HepG2 (cell line): ENCODE measurements at regions not wholly inside any gene's neighbourhood (a gene's known extent, or its start where the extent isn't known, plus 50 kb on each side); places are given as distances from the start of the nearest gene placed in this dataset.
A peak's percentile ranks its signal among the peaks of the same experiment; 100 is the strongest.

ENCODE experiments used
- ATAC-seq: fragments of 200-7000 bp; cut with Tn5 transposase; 3 replicates; pipeline ENCODE4 v1.9.1; 2020; ENCODE audit warnings: mild to moderate bottlenecking, moderate library complexity
- BruUV-seq: library from RNA; stranded (reverse); fragments of 400-500 nt; replicated peaks from 2 replicates; lab custom pipeline; 2021; lab: Mats Ljungman, UMichigan
- CTCF ChIA-PET: fragments of 300-600 bp; formaldehyde crosslinking; extraction: SDS; loops from one replicate; lab custom pipeline; 2021; ENCODE audit warnings: low total read pairs, inconsistent platforms, low intra/inter-chr PET ratio; lab: Yijun Ruan, JAX
- POLR2A ChIA-PET: fragments of 350-600 bp; sonication (Branson Sonifier 250); formaldehyde crosslinking; loops from one replicate; lab custom pipeline; 2020; ENCODE audit warnings: antibody characterized with exemption, inconsistent platforms; lab: Yijun Ruan, JAX
- DNase-seq: peaks from one replicate; pipeline ENCODE4 v3.0.0-alpha.2; 2015; ENCODE audit warnings: low spot score
- FAIRE-seq: peaks from 3 replicates; lab custom pipeline; 2011; peaks lifted over from hg19 to GRCh38; lab: Jason Lieb, UNC
- H2AFZ ChIP-seq: one replicate; pipeline ENCODE4 v1.6.1; 2011; ENCODE audit warnings: low read length, inconsistent platforms
- H3K27ac ChIP-seq: fragments of 300-600 bp; 3 replicates; pipeline ENCODE4 v1.8.0; 2011; ENCODE audit warnings: mixed run types, mild to moderate bottlenecking, mixed read lengths, low read length, inconsistent platforms; ENCODE audit not compliant: insufficient read depth; ENCODE audit errors: extremely low read length
- H3K27me3 ChIP-seq, 2 experiments: fragments of 200-600 bp in 1 of 2; 2 replicates in 1 of 2; 3 replicates in 1 of 2; pipeline versions ENCODE4 v1.6.0 to v1.8.0; 2011; ENCODE audit warnings: low read length in 2 of 2, mild to moderate bottlenecking in 2 of 2, moderate library complexity in 2 of 2, inconsistent platforms in 1 of 2; ENCODE audit not compliant: insufficient read depth in 2 of 2, control insufficient read depth in 1 of 2
- H3K36me3 ChIP-seq, 2 experiments: fragments of 200-600 bp in 1 of 2; replicated peaks in 1 of 2; 2 replicates in 1 of 2; 3 replicates in 1 of 2; pipeline versions ENCODE4 v1.5.1 to v1.8.0; 2011; ENCODE audit warnings: low read length in 2 of 2, inconsistent platforms in 1 of 2; ENCODE audit not compliant: insufficient read depth in 2 of 2, control insufficient read depth in 1 of 2
- H3K4me1 ChIP-seq: 2 replicates; pipeline ENCODE4 v1.5.1; 2012; ENCODE audit warnings: low read length, inconsistent platforms; ENCODE audit not compliant: insufficient read depth
- H3K4me2 ChIP-seq: 2 replicates; pipeline ENCODE4 v1.6.0; 2011; ENCODE audit warnings: low read depth, low read length, inconsistent platforms
- H3K4me3 ChIP-seq, 3 experiments: fragments of 200-600 bp in 1 of 3; sonication (generic), shearing (Covaris generic) in 1 of 3; replicated peaks in 1 of 3; 2 replicates each; pipeline ENCODE4 v1.5.1; 2011 to 2016; ENCODE audit warnings: low read length in 3 of 3, inconsistent platforms in 2 of 3, low read depth in 2 of 3, mild to moderate bottlenecking in 2 of 3, control low read depth in 1 of 3, mixed read lengths in 1 of 3; ENCODE audit not compliant: insufficient read depth in 1 of 3
- H3K79me2 ChIP-seq: one replicate; pipeline ENCODE4 v1.6.1; 2011; ENCODE audit warnings: low read length, inconsistent platforms; ENCODE audit not compliant: insufficient read depth
- H3K9ac ChIP-seq: 2 replicates; pipeline ENCODE4 v1.6.0; 2011; ENCODE audit warnings: mild to moderate bottlenecking, low read depth, low read length, inconsistent platforms; ENCODE audit not compliant: insufficient read depth
- H3K9me3 ChIP-seq: 2 replicates; pipeline ENCODE4 v1.5.1; 2012; ENCODE audit warnings: mild to moderate bottlenecking, low read length
- H4K20me1 ChIP-seq: 2 replicates; pipeline ENCODE4 v1.6.0; 2011; ENCODE audit warnings: inconsistent platforms, mild to moderate bottlenecking, low read length, moderate library complexity; ENCODE audit not compliant: insufficient read depth
- HIC2 ChIP-seq: sonication (generic); formaldehyde crosslinking; IDR thresholded peaks from 2 replicates; pipeline ENCODE4 v1.9.0; 2022; ENCODE audit warnings: low read depth, missing genetic modification reagents
- TRIM24 ChIP-seq: sonication (generic); formaldehyde crosslinking; IDR thresholded peaks from 2 replicates; pipeline ENCODE4 v1.8.0; 2022; ENCODE audit warnings: mild to moderate bottlenecking, missing genetic modification reagents
- ZNF839 ChIP-seq: sonication (generic); formaldehyde crosslinking; IDR thresholded peaks from 2 replicates; pipeline ENCODE4 v1.4.0; 2020; ENCODE audit warnings: missing genetic modification reagents, mild to moderate bottlenecking, borderline replicate concordance
- WGBS: methylation state at CpG from one replicate; pipeline ENCODE4 v1.1.6; 2017; ENCODE audit warnings: low lambda C conversion rate; 5-methylcytosine and 5-hydroxymethylcytosine counted together
- in situ Hi-C: cut with HindIII; loops from 2 replicates; pipeline ENCODE4 v1.10.0; 2017; ENCODE audit warnings: low pct_unique_long_range_greater_than_20kb; ENCODE audit not compliant: extremely low pct_ligation_motif_present
- intact Hi-C: fragments of 100-400 bp; cut with micrococcal nuclease; formaldehyde crosslinking; loops from one replicate; pipeline ENCODE4 v1.10.0; 2022; ENCODE audit not compliant: unreplicated experiment

- TF ChIP-seq HIC2 (CRISPR knock-in tag) = no peak
- TF ChIP-seq, all 625 proteins: peak for 0
These were observed 252.3 kb upstream of the FOXQ1 start (continued) for GRCh38 chr6:1059596-1059995.

GRCh38 chr6:1057490-1058135 is 254.3 kb upstream of the FOXQ1 start:
- no peak for FAIRE-seq
- H3K79me2 ChIP-seq = no peaks in the 10 kb centered on the region
- no peak overlapping the region for H2AFZ ChIP-seq
- CTCF ChIA-PET = no interaction called here
- H4K20me1 ChIP-seq = no peaks in the 10 kb centered on the region
- H3K4me3 ChIP-seq = no peak overlapping the region
- no peaks in the 10 kb centered on the region for H3K36me3 ChIP-seq
- H3K4me1 ChIP-seq = peaks cover 55% of the 10 kb centered on the region
- intact Hi-C loops (loop anchor here (5.0 kb wide), 2 partner anchors 145 to 270 kb away; no protein-coding TSS in a partner anchor), in situ Hi-C loops (loop anchor here (5.0 kb wide), 2 partner anchors 210 to 255 kb away; partner anchors contain the start of gene FOXQ1)
- POLR2A ChIA-PET = interaction anchor here (1.8 to 4.4 kb wide), 6 partner anchors 14 to 278 kb away, joined by 10 to 150 read pairs (median 38); partner anchors contain the start of gene FOXQ1
- H3K9ac ChIP-seq = no peak overlapping the region
- H3K27ac ChIP-seq = no peak overlapping the region
- H3K9me3 ChIP-seq = no peaks in the 10 kb centered on the region
- TF ChIP-seq TRIM24 (CRISPR knock-in tag) (0 out of 2 replicates have a peak, but pooled peaks have one; percentile 19), ZNF839 (CRISPR knock-in tag) (no peak)
- no peaks in the 10 kb centered on the region for H3K27me3 ChIP-seq
- no peak overlapping the region; the same call in 1 of the 2 replicates for H3K4me2 ChIP-seq
- no TSS peak for BruUV-seq
- 99% methylated on average over 14 of the region's 14 CpGs for WGBS
- no peak for ATAC-seq
- no peak for DNase-seq
